Skeletal muscle satellite cell (primary cell): ENCODE measurements at regions not wholly inside any gene's neighbourhood (a gene's known extent, or its start where the extent isn't known, plus 50 kb on each side); places are given as distances from the start of the nearest gene placed in this dataset.
A peak's percentile ranks its signal among the peaks of the same experiment; 100 is the strongest.
"Not testable (repeated sequence)": the region's sequence is repeated elsewhere in the genome, so short reads cannot be mapped to it uniquely, and the experiment has no call there.

ENCODE experiments used
- H3K27me3 ChIP-seq: 2 replicates; pipeline ENCODE4 v1.7.0; 2013; ENCODE audit warnings: low read length; ENCODE audit not compliant: control insufficient read depth, insufficient read depth
- H3K36me3 ChIP-seq: 2 replicates; pipeline ENCODE4 v1.7.0; 2013; ENCODE audit warnings: mild to moderate bottlenecking, control low read depth, low read length; ENCODE audit not compliant: insufficient read depth
- H3K4me1 ChIP-seq: 2 replicates; pipeline ENCODE4 v1.7.0; 2013; ENCODE audit warnings: low read length; ENCODE audit not compliant: control insufficient read depth, insufficient read depth
- H3K4me2 ChIP-seq: 2 replicates; pipeline ENCODE4 v1.7.0; 2013; ENCODE audit warnings: mild to moderate bottlenecking, low read length
- H3K4me3 ChIP-seq: 2 replicates; pipeline ENCODE4 v1.7.0; 2013; ENCODE audit warnings: low read length
- H3K9ac ChIP-seq: 2 replicates; pipeline ENCODE4 v1.7.0; 2013; ENCODE audit warnings: mild to moderate bottlenecking, low read depth, low read length, moderate library complexity
- H3K9me3 ChIP-seq: replicated peaks from 2 replicates; pipeline ENCODE4 v1.7.0; 2013; ENCODE audit warnings: mild to moderate bottlenecking, control low read depth, low read length

DNA sequence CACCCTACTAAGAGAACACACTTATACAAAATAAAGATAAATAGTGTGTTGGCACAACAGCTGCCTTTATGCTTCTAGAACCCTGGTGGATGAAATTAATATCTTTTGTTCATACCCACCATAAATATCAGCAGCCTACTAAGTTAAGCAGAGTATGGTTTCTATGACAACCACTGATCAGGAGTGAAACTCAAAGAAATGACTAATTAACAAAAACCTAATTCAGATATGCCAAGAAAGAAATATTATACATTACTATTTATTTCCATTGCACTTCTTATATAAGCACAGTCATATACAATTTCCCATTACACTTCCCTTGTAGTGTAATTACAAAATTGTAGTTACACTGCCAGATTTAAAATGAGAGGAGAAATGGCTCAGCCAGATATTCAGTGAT lies 164.1 kb upstream of the CDKN3 start:
- H3K4me1 ChIP-seq = no peaks in the 10 kb centered on the region
- no peaks in the 10 kb centered on the region for H3K36me3 ChIP-seq
- no peaks in the 10 kb centered on the region for H3K9me3 ChIP-seq
- H3K27me3 ChIP-seq = no peaks in the 10 kb centered on the region
- no peak overlapping the region for H3K4me2 ChIP-seq
- H3K4me3 ChIP-seq = no peak overlapping the region
- no peak overlapping the region for H3K9ac ChIP-seq

- no peak overlapping the region for H3K4me2 ChIP-seq
- H3K9me3 ChIP-seq = no peaks in the 10 kb centered on the region
- H3K36me3 ChIP-seq = no peaks in the 10 kb centered on the region
- no peak overlapping the region for H3K9ac ChIP-seq
- no peaks in the 10 kb centered on the region for H3K27me3 ChIP-seq
- no peaks in the 10 kb centered on the region for H3K4me1 ChIP-seq
- no peak overlapping the region for H3K4me3 ChIP-seq
Observed at GRCh38 chr14:54241517-54241916, 155.3 kb upstream of the CDKN3 start.

DNA sequence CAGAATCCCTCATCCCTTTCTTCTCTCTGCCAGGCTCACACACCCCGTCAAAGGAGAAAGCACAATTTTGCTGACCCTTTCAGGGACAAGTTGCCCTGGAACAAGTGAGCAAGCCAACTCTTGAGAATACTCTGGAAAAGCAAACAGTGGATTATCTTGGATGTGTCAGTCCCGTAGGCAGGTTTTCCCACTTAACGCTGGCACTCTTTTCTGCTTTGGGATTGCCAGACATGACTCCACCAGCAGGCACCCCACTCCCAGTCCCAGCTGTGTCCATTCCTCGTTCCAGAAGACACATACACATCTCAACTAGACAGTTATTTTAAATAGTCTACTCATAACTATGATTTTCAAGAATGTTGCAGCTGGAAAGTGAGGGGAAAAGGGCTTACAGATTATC lies 145.5 kb upstream of the CDKN3 start:
- H3K36me3 ChIP-seq = no peaks in the 10 kb centered on the region
- H3K4me1 ChIP-seq = peaks cover 36% of the 10 kb centered on the region
- H3K9ac ChIP-seq = peak overlapping the region; percentile 43

GRCh38 chr14:54252072-54252730 lies 144.6 kb upstream of the CDKN3 start:
- no peak overlapping the region for H3K4me3 ChIP-seq
- peaks cover 36% of the 10 kb centered on the region for H3K4me1 ChIP-seq
- no peak overlapping the region for H3K9ac ChIP-seq
- H3K4me2 ChIP-seq = peak overlapping the region; percentile 35
- no peaks in the 10 kb centered on the region for H3K36me3 ChIP-seq
- H3K27me3 ChIP-seq = no peaks in the 10 kb centered on the region
- no peaks in the 10 kb centered on the region for H3K9me3 ChIP-seq

More for the DNA sequence above, 145.5 kb upstream of the CDKN3 start:
- H3K9me3 ChIP-seq = no peaks in the 10 kb centered on the region
- H3K4me3 ChIP-seq = no peak overlapping the region
- H3K4me2 ChIP-seq = no peak overlapping the region
- H3K27me3 ChIP-seq = peaks cover 5% of the 10 kb centered on the region

GRCh38 chr14:54253195-54253947 lies 143.4 kb upstream of the CDKN3 start:
- no peaks in the 10 kb centered on the region for H3K9me3 ChIP-seq
- H3K4me2 ChIP-seq = peak overlapping the region; percentile 2
- H3K9ac ChIP-seq = no peak overlapping the region
- H3K27me3 ChIP-seq = no peaks in the 10 kb centered on the region
- H3K4me1 ChIP-seq = peaks cover 36% of the 10 kb centered on the region
- H3K4me3 ChIP-seq = no peak overlapping the region
- H3K36me3 ChIP-seq = no peaks in the 10 kb centered on the region

DNA sequence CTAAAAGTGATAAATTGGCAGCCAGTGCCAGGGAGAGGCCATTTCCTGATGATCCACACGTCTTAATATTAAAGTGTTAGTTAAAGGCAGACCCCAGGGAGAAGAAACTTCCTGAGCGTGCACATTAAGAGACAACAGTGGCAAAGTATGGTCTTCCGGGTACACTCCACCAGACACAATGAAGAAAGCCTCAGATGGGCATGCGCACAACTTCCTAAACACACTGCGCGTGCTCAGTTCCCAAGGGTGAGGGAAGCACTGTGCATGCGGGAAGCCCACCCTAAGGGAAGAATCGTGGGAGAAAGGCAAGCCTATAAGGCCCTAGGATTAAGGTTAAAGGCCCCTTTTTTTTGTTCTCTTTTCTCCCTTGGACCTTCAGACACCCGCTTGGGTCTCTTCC lies 140.7 kb upstream of the CDKN3 start:
- Histone ChIP-seq H3K4me3 (no peak overlapping the region), H3K4me1 (peaks cover 33% of the 10 kb centered on the region), H3K36me3 (no peaks in the 10 kb centered on the region), H3K9ac (no peak overlapping the region), H3K9me3 (no peaks in the 10 kb centered on the region), H3K27me3 (no peaks in the 10 kb centered on the region), H3K4me2 (no peak overlapping the region)

GRCh38 chr14:54257424-54257823 lies 139.4 kb upstream of the CDKN3 start:
- Histone ChIP-seq H3K9me3 (no peaks in the 10 kb centered on the region), H3K4me2 (no peak overlapping the region), H3K36me3 (no peaks in the 10 kb centered on the region), H3K4me3 (no peak overlapping the region), H3K27me3 (no peaks in the 10 kb centered on the region), H3K4me1 (peaks cover 21% of the 10 kb centered on the region), H3K9ac (no peak overlapping the region)

GRCh38 chr14:54258382-54258781 lies 138.4 kb upstream of the CDKN3 start:
- Histone ChIP-seq H3K4me3 (no peak overlapping the region), H3K9ac (no peak overlapping the region), H3K9me3 (no peaks in the 10 kb centered on the region), H3K27me3 (no peaks in the 10 kb centered on the region), H3K4me2 (no peak overlapping the region), H3K4me1 (peaks cover 12% of the 10 kb centered on the region), H3K36me3 (no peaks in the 10 kb centered on the region)

GRCh38 chr14:54259821-54260220 lies 137.0 kb upstream of the CDKN3 start:
- Histone ChIP-seq H3K4me3 (no peak overlapping the region), H3K4me2 (no peak overlapping the region), H3K36me3 (no peaks in the 10 kb centered on the region), H3K9ac (no peak overlapping the region), H3K9me3 (no peaks in the 10 kb centered on the region), H3K4me1 (no peaks in the 10 kb centered on the region), H3K27me3 (no peaks in the 10 kb centered on the region)

DNA sequence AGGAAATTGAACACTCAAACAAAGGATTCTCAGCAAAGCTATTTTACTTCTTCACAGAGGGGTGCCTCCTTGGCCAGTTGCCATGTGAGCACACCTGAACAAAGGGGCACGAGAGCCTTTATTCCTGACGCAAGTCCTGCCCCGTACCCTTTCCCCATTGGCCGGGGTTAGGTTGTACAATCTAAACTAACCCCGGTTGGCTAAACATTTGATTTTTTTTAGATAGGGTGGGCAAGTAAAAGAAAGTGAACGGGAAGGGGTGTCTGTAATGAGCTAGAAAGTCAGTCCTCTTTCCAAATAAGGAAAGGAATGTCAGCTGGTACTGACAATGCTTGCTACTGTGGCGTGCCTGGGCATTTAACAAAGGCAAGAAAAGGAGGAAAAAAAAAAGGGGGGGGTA lies 135.5 kb upstream of the CDKN3 start:
- Histone ChIP-seq H3K9me3 (no peaks in the 10 kb centered on the region), H3K4me3 (no peak overlapping the region), H3K4me2 (no peak overlapping the region), H3K27me3 (no peaks in the 10 kb centered on the region), H3K4me1 (no peaks in the 10 kb centered on the region), H3K9ac (no peak overlapping the region), H3K36me3 (no peaks in the 10 kb centered on the region)

GRCh38 chr14:54266616-54267015 lies 130.2 kb upstream of the CDKN3 start:
- not testable (repeated sequence) for H3K4me1 ChIP-seq, H3K4me3 ChIP-seq, H3K27me3 ChIP-seq, H3K9me3 ChIP-seq, H3K36me3 ChIP-seq, H3K4me2 ChIP-seq, H3K9ac ChIP-seq

DNA sequence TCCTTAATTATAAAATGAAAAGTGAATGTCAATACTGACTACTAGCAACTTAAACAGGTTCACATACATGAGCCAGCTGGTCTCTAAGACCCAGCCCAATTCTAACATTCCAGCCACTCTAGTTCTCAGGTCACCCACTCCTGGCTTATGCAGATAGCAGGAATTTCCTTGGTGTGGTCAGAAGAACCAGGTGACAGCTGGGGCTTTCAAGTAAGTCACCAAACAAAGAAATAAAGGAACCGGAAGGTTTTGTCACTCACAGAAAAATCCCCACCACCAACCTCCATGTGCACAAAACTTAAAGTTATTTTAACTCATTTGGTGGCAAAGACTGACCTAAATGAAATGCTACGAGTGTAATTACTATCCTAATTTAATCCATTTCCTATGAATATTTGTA lies 129.6 kb upstream of the CDKN3 start:
- H3K36me3 ChIP-seq = no peaks in the 10 kb centered on the region
- no peak overlapping the region for H3K4me3 ChIP-seq
- H3K4me2 ChIP-seq = no peak overlapping the region
- H3K27me3 ChIP-seq = peaks cover 4% of the 10 kb centered on the region
- H3K9me3 ChIP-seq = no peaks in the 10 kb centered on the region
- H3K4me1 ChIP-seq = no peaks in the 10 kb centered on the region
- no peak overlapping the region for H3K9ac ChIP-seq
